GM12892 (cell line): ENCODE measurements at regions not wholly inside any gene's neighbourhood (a gene's known extent, or its start where the extent isn't known, plus 50 kb on each side); places are given as distances from the start of the nearest gene placed in this dataset.
A peak's percentile ranks its signal among the peaks of the same experiment; 100 is the strongest.

Experiments used
- DNase-seq: peaks from one replicate; pipeline ENCODE4 v3.0.0; 2011; ENCODE audit not compliant: insufficient read length
- FAIRE-seq: peaks from 2 replicates; lab custom pipeline; 2011; peaks lifted over from hg19 to GRCh38; lab: Jason Lieb, UNC
- POLR2A ChIP-seq: IDR thresholded peaks from 2 replicates; pipeline ENCODE4 v1.6.1; 2011; ENCODE audit warnings: low read depth, low read length, control low read depth
- POLR2AphosphoS5 ChIP-seq: IDR thresholded peaks from 2 replicates; pipeline ENCODE4 v1.6.1; 2011; ENCODE audit warnings: low read depth, low read length, control low read depth
- TAF1 ChIP-seq: IDR thresholded peaks from 2 replicates; pipeline ENCODE4 v1.6.1; 2011; ENCODE audit warnings: low read depth, mild to moderate bottlenecking, control low read depth, low read length, borderline replicate concordance

GRCh38 chr14:89614009-89614691, 197.1 kb upstream of the FOXN3 start:
- no peak for TF ChIP-seq POLR2AphosphoS5
- no peak for TF ChIP-seq POLR2A
- TF ChIP-seq TAF1: no peak
- DNase-seq (no peak), FAIRE-seq (no peak)

- TF ChIP-seq POLR2A (no peak), TAF1 (no peak), POLR2AphosphoS5 (no peak)
- FAIRE-seq (peak; percentile 60), DNase-seq (no peak)
Observed at GRCh38 chr14:89613260-89614008, 196.4 kb upstream of the FOXN3 start.

- FAIRE-seq (no peak), DNase-seq (no peak)
- TF ChIP-seq POLR2AphosphoS5: no peak
- no peak for TF ChIP-seq POLR2A
- TF ChIP-seq TAF1: no peak
Observed at GRCh38 chr14:89609500-89610100, 192.6 kb upstream of the FOXN3 start.

- FAIRE-seq (no peak), DNase-seq (no peak)
- TF ChIP-seq POLR2AphosphoS5 (no peak), TAF1 (no peak), POLR2A (no peak)
Observed at GRCh38 chr14:89607453-89607852, 190.4 kb upstream of the FOXN3 start.

- no peak for TF ChIP-seq POLR2A
- TF ChIP-seq TAF1: no peak
- TF ChIP-seq POLR2AphosphoS5: no peak
- DNase-seq (no peak), FAIRE-seq (no peak)
Observed at GRCh38 chr14:89603938-89604480, 187.0 kb upstream of the FOXN3 start.

GRCh38 chr14:89600950-89601826, 184.2 kb upstream of the FOXN3 start:
- TF ChIP-seq POLR2A (no peak), TAF1 (no peak), POLR2AphosphoS5 (no peak)
- FAIRE-seq: peak; percentile 79

GRCh38 chr14:89600029-89600428, 183.0 kb upstream of the FOXN3 start:
- DNase-seq (no peak), FAIRE-seq (peak; percentile 80)
- TF ChIP-seq TAF1: no peak
- TF ChIP-seq POLR2A: no peak
- TF ChIP-seq POLR2AphosphoS5: no peak

More at GRCh38 chr14:89600950-89601826, 184.2 kb upstream of the FOXN3 start:
- DNase-seq: no peak

- FAIRE-seq (peak; percentile 36), DNase-seq (no peak)
- TF ChIP-seq TAF1 (no peak), POLR2AphosphoS5 (no peak), POLR2A (no peak)
Observed at GRCh38 chr14:89598548-89599186, 181.6 kb upstream of the FOXN3 start.

GRCh38 chr14:89592961-89593360, 175.9 kb upstream of the FOXN3 start:
- DNase-seq: no peak

GRCh38 chr14:89589400-89590118, 172.5 kb upstream of the FOXN3 start:
- FAIRE-seq: peak; percentile 81
- TF ChIP-seq POLR2AphosphoS5 (no peak), POLR2A (no peak), TAF1 (no peak)
- DNase-seq: no peak

More at GRCh38 chr14:89592961-89593360, 175.9 kb upstream of the FOXN3 start:
- no peak for TF ChIP-seq TAF1
- no peak for TF ChIP-seq POLR2A
- no peak for TF ChIP-seq POLR2AphosphoS5
- FAIRE-seq: no peak

- TF ChIP-seq TAF1: no peak
- no peak for TF ChIP-seq POLR2AphosphoS5
- no peak for TF ChIP-seq POLR2A
- peak; percentile 46 for FAIRE-seq
- no peak for DNase-seq
Observed at GRCh38 chr14:89588840-89589296, 171.8 kb upstream of the FOXN3 start.
